Fibroblast of skin of abdomen (primary cell): ENCODE measurements at regions not wholly inside any gene's neighbourhood (a gene's known extent, or its start where the extent isn't known, plus 50 kb on each side); places are given as distances from the start of the nearest gene placed in this dataset.

Experiments used
- DNase-seq: peaks from one replicate; pipeline ENCODE4 v3.0.0-alpha.2; 2013

DNA sequence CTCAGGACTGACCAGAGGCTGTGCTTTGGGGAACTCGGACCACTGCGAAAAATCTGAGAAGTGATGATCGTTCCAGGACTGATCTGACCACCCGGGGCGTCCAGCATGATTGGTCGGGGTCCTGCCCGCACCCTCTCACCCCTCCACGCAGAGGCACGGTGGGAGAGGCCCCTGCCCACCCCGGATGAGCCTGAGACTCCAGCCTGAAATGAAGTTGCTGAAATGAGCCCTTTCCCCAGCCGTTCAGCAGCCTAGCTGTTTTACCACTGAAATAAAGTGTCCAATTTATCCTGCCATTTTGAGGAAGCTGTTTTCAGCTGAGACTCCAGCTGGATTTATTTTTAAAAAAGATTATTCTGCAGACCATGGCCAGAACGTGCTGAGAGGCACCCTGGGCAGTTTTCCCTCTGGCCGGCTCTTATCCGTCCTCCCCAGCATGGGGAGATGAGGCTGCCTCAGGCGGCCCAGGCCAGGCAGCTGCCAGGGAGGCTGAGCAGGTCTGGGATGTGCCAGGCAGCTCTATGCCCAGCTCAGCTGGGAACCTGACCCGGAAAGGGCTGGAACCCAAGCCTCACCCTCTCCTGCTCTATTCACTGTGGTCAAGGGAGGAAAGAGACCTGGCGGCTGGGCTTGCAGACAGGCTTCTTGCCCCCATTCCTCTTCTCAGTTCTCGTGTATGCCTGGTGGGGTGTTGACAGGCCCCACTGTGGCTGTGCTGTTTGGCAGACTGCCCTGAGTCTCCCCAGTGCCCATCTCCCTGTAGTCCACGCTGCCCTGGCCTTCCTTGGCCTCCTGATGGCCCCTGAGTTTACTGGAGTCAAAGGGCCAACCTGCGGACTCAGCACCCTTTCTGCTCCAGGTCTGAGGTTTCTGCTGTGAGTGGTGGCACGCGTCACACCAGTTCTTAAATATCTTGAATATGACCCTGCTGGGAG, 161.0 kb upstream of the B3GAT1 start:
- DNase-seq = no peak

GRCh38 chr11:134571301-134571700, 159.3 kb upstream of the B3GAT1 start:
- DNase-seq = no peak

DNA sequence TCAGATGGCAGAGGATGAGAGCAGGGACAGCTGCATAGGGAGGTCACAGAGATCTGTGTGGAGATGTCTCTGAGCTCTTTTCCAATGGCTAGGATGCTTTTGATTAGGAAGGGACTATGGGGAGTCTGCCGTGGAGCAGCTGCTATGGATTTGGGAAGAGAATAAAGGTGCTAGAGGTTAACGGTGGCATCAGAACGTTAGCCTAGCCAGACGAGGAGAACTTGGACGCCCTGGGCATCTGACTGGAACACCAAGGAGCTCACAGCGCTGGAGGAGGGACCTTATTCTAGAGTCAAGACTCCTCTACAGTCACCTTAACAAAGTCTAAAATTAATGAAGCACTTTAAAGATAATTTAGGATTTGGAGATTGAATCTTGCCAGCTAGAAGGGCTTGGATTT, 157.2 kb upstream of the B3GAT1 start:
- no peak for DNase-seq

DNA sequence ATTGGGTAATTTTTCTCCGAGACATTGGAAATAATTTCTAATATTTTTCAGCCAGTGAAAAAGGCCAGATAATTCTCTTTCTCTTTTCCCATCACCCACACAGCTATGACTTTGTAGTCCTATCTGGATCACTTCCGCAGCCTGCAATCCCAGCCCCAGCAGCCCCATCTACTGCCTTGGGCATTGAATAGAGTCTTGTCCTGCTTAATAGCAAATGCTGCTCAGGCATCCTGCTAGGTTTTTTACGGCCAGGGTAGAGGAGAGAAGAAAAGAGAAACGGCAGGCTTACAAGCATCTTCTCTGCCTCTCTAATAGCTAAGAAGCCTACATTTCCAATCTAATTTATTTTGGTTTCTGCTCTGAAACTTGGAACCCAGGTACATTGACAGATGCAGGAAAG, 154.3 kb upstream of the B3GAT1 start:
- DNase-seq = no peak

GRCh38 chr11:134565343-134565891, 153.4 kb upstream of the B3GAT1 start:
- DNase-seq = no peak

GRCh38 chr11:134564472-134565200, 152.6 kb upstream of the B3GAT1 start:
- DNase-seq = no peak

GRCh38 chr11:134562941-134563471, 151.0 kb upstream of the B3GAT1 start:
- DNase-seq = no peak

DNA sequence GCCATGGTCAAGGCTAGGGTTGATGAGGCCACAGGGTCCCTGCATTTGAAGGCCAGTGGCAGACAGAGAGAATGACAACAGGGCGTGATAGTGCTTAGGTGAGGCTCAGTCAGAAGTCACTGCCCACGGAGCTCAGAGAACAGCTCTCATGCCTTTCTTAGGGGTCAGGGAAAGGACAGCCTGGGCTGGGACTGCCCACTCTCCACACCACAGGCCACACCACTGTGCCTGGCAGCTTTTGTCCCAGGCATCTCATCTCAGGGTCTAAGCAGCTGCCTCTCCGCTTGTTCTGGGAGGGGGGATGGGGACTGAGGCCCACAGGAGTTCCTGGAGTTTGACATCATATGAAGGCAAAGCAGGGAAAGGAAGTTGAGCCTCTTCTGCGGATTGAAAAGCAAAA, 150.2 kb upstream of the B3GAT1 start:
- no peak for DNase-seq

GRCh38 chr11:134561331-134561720, 149.3 kb upstream of the B3GAT1 start:
- DNase-seq = no peak

GRCh38 chr11:134560566-134561330, 148.7 kb upstream of the B3GAT1 start:
- DNase-seq = no peak

- DNase-seq = no peak
These were observed 148.0 kb upstream of the B3GAT1 start for GRCh38 chr11:134560066-134560465.

- no peak for DNase-seq
These were observed 147.5 kb upstream of the B3GAT1 start for GRCh38 chr11:134559602-134559962.

DNA sequence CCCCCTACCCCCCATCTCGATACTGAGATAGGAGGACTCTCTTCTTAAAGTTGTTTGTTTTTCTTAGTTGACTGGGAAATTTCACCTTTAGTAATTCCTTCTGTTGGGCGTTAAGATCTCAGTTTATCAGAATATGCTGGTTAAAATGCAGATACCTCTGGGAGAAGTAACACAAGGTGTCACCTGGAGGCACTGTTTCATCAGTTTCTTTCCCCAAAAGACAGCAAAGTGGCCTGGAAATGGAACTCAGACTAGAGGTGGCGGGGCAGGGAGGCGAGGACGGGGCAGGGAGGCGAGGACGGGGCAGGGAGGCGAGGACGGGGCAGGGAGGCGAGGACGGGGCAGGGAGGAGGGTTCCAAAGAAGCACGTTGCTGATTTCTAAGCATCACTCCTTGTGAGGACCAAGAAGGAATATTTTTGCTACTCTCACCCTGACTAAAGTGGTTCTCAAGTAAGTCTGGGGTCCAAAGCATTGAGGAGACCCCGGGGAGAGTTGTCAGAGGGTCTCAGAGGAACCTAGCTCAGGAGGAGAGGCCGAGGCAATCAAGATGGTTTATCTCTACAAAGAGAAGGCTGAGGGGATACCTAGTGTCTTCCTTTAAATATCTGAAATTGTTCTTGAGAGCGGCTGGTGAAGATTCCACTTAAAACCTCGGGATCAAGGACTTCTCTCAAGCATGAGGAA, 147.0 kb upstream of the B3GAT1 start:
- no peak for DNase-seq

GRCh38 chr11:134558258-134558835, 146.3 kb upstream of the B3GAT1 start:
- DNase-seq = no peak

DNA sequence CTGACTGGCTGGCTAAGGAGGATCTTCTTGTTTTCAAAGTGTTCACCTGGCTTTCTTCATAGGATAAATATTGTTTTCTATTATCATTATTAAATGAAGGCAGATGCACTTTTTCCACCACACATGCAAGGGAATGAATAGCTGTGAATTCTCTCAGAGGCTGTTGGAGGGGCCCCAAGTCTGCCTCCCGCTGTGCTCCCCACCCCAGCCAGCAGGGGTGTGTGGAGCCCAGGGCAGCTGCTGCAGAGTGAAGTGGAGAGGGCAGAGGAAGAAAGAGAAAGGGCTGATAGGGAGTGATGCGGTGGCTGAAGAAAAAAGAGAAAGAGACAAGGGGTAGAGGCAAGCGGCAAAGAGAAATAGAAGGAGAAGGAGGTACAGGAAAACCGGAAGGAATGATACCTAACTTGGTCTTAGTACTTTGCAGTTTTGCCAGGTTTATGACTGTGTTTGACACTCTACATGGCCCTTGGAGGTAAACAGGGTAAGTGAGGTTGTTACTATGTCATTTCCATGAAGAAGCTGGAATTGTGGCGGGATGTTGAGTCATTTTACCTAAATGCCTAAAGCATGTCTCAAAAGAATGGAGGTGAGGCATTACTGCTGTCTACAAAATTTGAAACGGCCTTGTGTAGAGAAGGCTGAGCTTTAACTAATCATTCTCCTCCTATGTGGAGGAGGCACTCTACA, 145.7 kb upstream of the B3GAT1 start:
- no peak for DNase-seq

DNA sequence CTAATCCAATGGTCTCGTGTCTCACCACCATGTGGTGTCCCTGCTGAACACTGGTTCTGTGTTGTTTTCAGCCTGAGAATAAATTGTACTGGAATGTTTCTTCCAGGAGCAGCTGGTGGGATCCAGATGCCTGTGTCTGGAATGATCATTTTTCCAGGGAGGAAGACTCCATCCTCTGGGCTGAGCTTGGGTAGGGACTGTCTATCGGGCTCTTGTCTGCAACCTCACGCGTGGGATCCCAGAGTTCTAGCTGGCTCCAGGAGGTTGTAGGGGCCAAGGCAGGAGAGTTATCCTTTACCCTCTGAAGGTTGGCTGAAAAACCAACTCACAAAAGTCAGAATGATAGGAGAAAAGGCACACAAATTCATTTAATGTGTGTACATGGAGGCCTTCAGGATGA, 144.1 kb upstream of the B3GAT1 start:
- DNase-seq = no peak

DNA sequence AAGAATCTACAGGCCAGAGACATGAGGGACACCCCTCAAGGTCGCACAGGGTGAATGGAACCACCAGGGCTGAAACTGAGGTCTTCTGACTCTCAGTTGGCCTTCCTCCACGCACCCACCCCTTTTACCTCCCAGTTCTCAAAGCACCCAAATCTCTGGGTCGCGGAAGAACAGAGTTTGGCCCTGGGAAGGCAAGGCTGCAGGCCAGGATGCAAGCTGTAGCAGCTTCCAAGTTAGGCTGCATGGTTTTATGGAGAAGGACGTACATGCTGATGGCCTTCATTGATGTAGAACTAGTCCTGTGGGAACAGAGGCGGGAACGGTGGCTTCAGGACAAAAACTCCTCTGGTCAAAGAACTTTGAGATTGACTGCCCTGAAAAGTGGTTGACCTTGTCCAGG, 143.5 kb upstream of the B3GAT1 start:
- DNase-seq = no peak

- no peak for DNase-seq
These were observed 142.8 kb upstream of the B3GAT1 start for GRCh38 chr11:134554861-134555260.

GRCh38 chr11:134554106-134554505, 142.1 kb upstream of the B3GAT1 start:
- DNase-seq = no peak

- DNase-seq = no peak
These were observed 140.7 kb upstream of the B3GAT1 start for GRCh38 chr11:134552749-134553148.

DNA sequence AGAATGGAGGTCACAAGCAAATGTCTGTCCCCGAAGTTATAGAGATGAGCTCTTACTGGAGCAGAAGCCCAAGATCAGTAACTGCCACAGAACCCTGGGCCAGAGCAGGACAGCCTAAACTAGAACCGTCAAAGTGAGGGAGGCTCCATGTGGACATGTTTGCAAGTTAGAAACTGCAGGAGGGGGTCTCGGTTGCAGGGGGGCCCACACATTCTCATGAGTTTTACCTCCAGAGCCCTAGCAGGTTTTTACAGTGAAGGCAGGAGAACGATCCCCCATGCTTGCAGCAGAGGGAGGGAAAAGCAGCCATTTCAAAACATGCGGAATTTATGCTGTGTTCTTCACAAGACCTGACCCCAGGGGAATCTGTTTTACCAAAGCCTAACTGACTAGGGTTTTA, 133.5 kb upstream of the B3GAT1 start:
- no peak for DNase-seq
